ENCODE measurements at regions not wholly inside any gene's neighbourhood (a gene's known extent, or its start where the extent isn't known, plus 50 kb on each side); places are given as distances from the start of the nearest gene placed in this dataset.

GRCh38 chr6:125498606-125499005, 196.8 kb upstream of the HDDC2 start:
- TF ChIP-seq CTCF (IDR thresholded peaks at IDR 0.05; ENCODE audit: low read length): no peak
- no peak for TF ChIP-seq EZH2 (IDR thresholded peaks at IDR 0.05; ENCODE audit: borderline replicate concordance, low read length)
- no peaks in the 10 kb centered on the region for H3F3A ChIP-seq (ENCODE audit: insufficient read depth, low read length)
- H2AFZ ChIP-seq (ENCODE audit: low read length): no peak overlapping the region
- H3K4me3 ChIP-seq (ENCODE audit: low read depth, low read length, poor library complexity, severe bottlenecking): no peak overlapping the region
- H3K36me3 ChIP-seq (ENCODE audit: insufficient read depth, low read length): no peaks in the 10 kb centered on the region
- no peaks in the 10 kb centered on the region for H3K27me3 ChIP-seq (ENCODE audit: insufficient read depth, low read length)
- no peaks in the 10 kb centered on the region for H3K9me3 ChIP-seq (ENCODE audit: low read length)
- H3K4me2 ChIP-seq (ENCODE audit: low read length): no peak overlapping the region
- H3K79me2 ChIP-seq (ENCODE audit: insufficient read depth, low read length): no peaks in the 10 kb centered on the region
- no peak overlapping the region for H3K9ac ChIP-seq (ENCODE audit: low read length)
- no peak overlapping the region for H3K27ac ChIP-seq (ENCODE audit: low read depth, low read length, poor library complexity, severe bottlenecking)
- H4K20me1 ChIP-seq (ENCODE audit: insufficient read depth, low read length): no peaks in the 10 kb centered on the region
- no peaks in the 10 kb centered on the region for H3K9me2 ChIP-seq (ENCODE audit: low read depth, low read length)
- H3K4me1 ChIP-seq (ENCODE audit: insufficient read depth, low read length, severe bottlenecking): peaks cover 41% of the 10 kb centered on the region

- Histone ChIP-seq H3K9me3 (ENCODE audit: low read length) (no peaks in the 10 kb centered on the region), H3K4me2 (ENCODE audit: low read length) (no peak overlapping the region), H3K4me3 (ENCODE audit: low read depth, low read length, poor library complexity, severe bottlenecking) (no peak overlapping the region), H2AFZ (ENCODE audit: low read length) (no peak overlapping the region; the same call in 1 of the 2 replicates), H3K36me3 (ENCODE audit: insufficient read depth, low read length) (no peaks in the 10 kb centered on the region), H3K9me2 (ENCODE audit: low read depth, low read length) (no peaks in the 10 kb centered on the region), H3K79me2 (ENCODE audit: insufficient read depth, low read length) (no peaks in the 10 kb centered on the region), H3K9ac (ENCODE audit: low read length) (no peak overlapping the region), H3K4me1 (ENCODE audit: insufficient read depth, low read length, severe bottlenecking) (peaks cover 49% of the 10 kb centered on the region), H3K27me3 (ENCODE audit: insufficient read depth, low read length) (no peaks in the 10 kb centered on the region), H3K27ac (ENCODE audit: low read depth, low read length, poor library complexity, severe bottlenecking) (peak overlapping the region; percentile 10), H4K20me1 (ENCODE audit: insufficient read depth, low read length) (no peaks in the 10 kb centered on the region), H3F3A (ENCODE audit: insufficient read depth, low read length) (no peaks in the 10 kb centered on the region)
- no peak for TF ChIP-seq EZH2 (IDR thresholded peaks at IDR 0.05; ENCODE audit: borderline replicate concordance, low read length)
- TF ChIP-seq CTCF (IDR thresholded peaks at IDR 0.05; ENCODE audit: low read length): no peak
These were observed 197.8 kb upstream of the HDDC2 start for GRCh38 chr6:125499535-125499934.

- H2AFZ ChIP-seq (ENCODE audit: low read length): peak overlapping the region; percentile 54; the same call in 1 of the 2 replicates
- no peaks in the 10 kb centered on the region for H3K79me2 ChIP-seq (ENCODE audit: insufficient read depth, low read length)
- H3K4me3 ChIP-seq (ENCODE audit: low read depth, low read length, poor library complexity, severe bottlenecking): no peak overlapping the region
- H3K4me1 ChIP-seq (ENCODE audit: insufficient read depth, low read length, severe bottlenecking): peaks cover 79% of the 10 kb centered on the region
- H4K20me1 ChIP-seq (ENCODE audit: insufficient read depth, low read length): no peaks in the 10 kb centered on the region
- peak overlapping the region; percentile 14; the same call in 1 of the 2 replicates for H3K4me2 ChIP-seq (ENCODE audit: low read length)
- H3K9me2 ChIP-seq (ENCODE audit: low read depth, low read length): no peaks in the 10 kb centered on the region
- H3K27me3 ChIP-seq (ENCODE audit: insufficient read depth, low read length): no peaks in the 10 kb centered on the region
- H3K27ac ChIP-seq (ENCODE audit: low read depth, low read length, poor library complexity, severe bottlenecking): peak overlapping the region; percentile 20
- no peaks in the 10 kb centered on the region for H3K36me3 ChIP-seq (ENCODE audit: insufficient read depth, low read length)
- no peaks in the 10 kb centered on the region for H3K9me3 ChIP-seq (ENCODE audit: low read length)
- no peak overlapping the region for H3K9ac ChIP-seq (ENCODE audit: low read length)
- no peak for TF ChIP-seq CTCF (IDR thresholded peaks at IDR 0.05; ENCODE audit: low read length)
- TF ChIP-seq EZH2 (IDR thresholded peaks at IDR 0.05; ENCODE audit: borderline replicate concordance, low read length): no peak
- H3F3A ChIP-seq (ENCODE audit: insufficient read depth, low read length): no peaks in the 10 kb centered on the region
These were observed 201.4 kb upstream of the HDDC2 start for GRCh38 chr6:125503181-125503580.

All from OCI-LY1 (cell line).